NCI-H2081 treated with DMSO at 0.1 percent for 48 hours (cell line): ENCODE measurements at regions not wholly inside any gene's neighbourhood (a gene's known extent, or its start where the extent isn't known, plus 50 kb on each side); places are given as distances from the start of the nearest gene placed in this dataset.
"Not testable (repeated sequence)": the region's sequence is repeated elsewhere in the genome, so short reads cannot be mapped to it uniquely, and the experiment has no call there.

Experiments used
- DNase-seq: peaks from one replicate; lab custom pipeline; 2025; lab: John Stamatoyannopoulos, UW

DNA sequence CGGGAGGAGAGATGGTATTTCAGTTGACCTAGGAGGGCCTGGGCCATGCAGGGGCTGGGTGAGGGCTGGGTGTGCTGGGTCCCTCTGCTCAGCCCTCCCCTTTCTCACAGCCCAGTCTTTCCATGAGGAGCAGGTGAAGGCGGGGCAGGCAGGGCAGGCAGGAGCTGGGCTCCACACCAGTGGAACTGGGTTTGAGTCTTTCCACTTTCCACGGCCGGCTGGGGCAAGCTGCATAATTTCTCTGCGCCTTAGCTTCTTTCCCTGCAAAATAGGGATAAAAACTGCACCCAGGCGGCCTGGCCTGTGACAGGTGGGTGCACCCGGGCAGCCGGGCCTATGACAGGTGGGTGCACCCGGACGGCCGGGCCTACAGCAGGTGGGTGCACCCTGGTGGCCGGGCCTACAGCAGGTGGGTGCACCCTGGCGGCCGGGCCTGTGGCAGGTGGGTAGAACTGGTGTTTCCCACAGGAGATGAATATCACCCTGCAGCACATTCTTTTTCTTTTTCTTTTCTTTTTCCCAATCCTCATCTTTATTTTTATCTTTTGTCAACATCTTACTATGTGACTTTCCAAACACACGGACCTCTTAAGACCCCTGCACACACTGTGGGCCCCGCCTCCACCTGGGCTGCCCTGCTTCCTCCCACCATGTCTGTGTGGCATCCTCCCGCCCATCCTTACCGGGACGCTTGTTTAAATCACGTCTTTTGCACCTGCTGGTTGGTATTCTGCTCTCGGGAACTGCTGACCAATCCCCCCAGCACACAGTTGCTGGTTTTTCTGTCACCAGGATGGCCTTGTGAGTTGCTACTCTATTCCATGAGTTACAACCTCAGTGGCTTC is 111.3 kb downstream of the NPIPB11 start:
- not testable (repeated sequence) for DNase-seq

DNA sequence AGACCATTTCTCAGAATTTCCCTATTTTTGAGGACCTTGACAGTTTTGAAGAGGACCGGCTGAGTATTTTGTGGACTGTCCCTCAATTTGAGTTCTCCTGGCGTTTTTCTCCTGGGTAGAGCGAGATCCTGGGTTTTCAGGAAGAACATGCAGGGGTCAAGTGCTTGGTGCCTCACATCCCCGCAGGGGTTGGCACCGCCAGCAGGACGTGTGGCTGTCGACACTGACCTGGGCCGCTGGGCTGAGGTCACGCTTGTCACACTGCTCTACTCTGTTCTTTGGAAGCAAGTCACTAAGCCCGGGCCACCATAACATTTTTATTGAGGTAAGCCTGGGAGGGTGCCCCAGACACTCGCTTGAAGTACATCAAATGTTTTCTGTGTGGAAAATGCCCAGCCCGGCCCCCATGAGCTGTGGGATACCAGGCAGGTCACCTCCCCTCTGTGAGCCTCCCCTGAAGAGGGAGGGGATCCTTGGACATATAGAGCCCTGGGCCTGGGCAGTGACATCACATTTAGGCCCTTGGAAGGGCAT is 112.0 kb downstream of the NPIPB11 start:
- DNase-seq: not testable (repeated sequence)

DNA sequence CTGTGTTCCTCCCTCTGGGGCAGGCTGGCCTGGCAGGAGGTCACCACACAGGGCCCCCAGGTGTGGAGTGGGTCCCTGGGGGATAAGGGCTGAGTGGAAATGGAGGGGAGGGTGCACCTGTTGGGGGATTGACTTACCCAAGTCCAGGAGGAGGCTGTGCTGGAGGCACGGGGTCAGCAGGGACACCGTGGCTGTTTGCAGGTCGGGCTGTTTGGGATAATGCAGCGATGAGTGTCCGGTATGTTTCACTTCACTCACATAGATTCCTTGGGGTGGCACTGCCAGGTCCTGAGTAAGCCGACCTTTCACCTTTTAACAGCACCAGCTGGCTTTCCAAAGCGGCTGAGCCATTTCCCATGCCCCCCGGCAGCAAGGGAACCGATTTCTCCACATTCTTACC is 113.0 kb downstream of the NPIPB11 start:
- not testable (repeated sequence) for DNase-seq

DNA sequence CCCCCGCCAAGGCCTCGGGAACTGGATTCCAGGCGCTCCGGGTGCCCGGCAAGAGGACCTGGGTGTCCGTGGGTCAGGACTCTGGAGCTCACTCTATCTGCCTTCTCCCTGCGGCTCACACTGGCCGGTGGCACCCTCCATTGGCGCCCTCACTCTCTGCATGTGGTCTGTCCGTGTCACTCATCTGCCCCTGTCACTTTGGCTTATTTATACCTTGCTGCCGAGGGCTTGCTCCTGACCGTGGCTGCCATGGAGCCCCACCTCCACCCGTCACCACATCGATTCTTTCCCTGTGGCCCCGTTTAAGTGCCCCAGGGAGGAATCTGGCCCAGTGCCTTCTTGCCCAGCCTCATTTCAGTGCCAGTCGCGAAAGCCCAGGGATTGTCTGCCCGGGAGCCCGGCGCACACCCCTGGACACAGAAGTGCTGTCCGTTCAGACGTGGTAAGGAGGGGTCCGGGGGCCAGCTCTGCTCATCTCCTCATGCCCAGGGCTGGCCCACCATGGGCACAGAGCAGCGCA is 113.5 kb downstream of the NPIPB11 start:
- not testable (repeated sequence) for DNase-seq

GRCh38 chr16:29291329-29292271 is 114.9 kb downstream of the NPIPB11 start:
- DNase-seq: not testable (repeated sequence)

- no peak for DNase-seq
Measured at GRCh38 chr16:29290631-29291247, 115.8 kb downstream of the NPIPB11 start.

- DNase-seq: not testable (repeated sequence)
Measured at GRCh38 chr16:29289516-29290239, 116.8 kb downstream of the NPIPB11 start.

DNA sequence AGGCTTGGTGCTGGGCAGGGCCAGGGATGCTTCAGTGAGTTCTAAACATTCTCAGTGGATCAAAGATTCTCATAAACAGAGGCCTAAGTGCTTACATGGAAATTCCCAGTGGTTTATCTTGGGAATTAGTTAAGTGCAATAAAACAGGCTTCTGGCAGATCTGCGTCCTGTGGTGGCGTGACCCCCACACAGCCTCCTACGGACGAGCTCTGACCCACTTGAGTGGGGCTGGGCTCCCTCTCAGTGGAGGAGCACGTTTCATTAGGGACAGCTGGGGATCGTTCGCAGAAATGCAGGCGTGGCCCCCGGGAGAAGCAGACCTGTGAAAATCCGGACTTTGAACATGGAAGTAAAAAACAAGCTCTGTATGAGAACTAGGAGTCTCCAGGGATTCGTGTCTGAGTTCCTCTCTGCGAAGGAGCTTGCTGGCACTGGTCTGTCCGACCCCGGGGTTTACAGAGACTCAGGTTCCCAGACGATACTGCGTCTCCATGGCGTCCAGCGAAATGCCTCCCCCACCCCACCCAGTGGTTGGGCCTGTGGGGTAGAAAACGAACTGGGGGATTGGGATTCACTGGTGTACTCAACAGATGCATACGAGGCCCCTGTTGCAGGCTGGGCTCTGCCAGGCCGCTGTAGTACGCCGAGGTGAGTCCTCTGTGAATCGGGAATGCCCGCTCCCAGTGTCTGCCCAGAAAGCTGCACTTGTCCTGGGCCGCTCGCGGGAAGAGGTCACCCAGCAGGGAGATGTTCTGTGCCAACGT is 117.6 kb downstream of the NPIPB11 start:
- not testable (repeated sequence) for DNase-seq

GRCh38 chr16:29287871-29288535 is 118.5 kb downstream of the NPIPB11 start:
- DNase-seq: not testable (repeated sequence)

DNA sequence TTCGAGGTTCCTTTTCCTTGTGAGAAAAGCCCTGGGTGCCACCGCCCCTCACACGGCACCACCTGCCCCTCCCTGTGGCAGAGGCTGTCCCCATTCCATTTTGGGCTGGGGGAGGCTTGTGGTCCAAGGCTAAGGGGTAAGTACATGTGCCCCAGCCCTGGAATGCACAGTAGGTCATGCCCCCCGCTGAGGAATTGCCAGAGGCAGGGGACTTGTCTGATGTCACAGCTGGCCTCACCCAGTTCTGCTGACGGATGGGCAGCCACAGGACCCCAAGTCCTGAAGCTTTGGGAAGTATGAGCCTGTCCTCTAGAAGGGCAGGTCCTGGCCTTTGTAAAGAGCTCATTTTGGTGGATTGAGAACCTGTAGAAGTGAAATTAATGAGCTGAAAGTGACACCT is 119.3 kb downstream of the NPIPB11 start:
- DNase-seq: not testable (repeated sequence)

DNA sequence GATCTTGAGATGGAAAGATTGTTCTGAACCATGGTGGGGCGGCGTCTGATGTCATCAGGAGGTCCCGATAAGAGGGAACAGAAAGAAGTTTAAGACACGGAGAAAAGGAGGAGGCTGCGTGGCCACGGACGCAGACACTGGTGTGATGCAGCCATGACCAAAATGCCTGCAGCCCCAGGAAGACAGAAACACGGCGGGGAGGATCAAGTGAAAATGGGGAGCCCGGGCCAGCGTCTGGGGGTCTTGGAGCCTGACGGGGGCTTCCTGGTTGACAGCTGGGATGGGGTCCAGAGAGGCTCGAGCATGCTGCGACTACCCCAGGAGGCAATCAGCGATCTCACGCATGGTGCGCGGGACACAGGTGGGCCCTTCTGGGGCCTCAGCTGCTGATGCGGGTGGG is 119.7 kb downstream of the NPIPB11 start:
- not testable (repeated sequence) for DNase-seq

DNA sequence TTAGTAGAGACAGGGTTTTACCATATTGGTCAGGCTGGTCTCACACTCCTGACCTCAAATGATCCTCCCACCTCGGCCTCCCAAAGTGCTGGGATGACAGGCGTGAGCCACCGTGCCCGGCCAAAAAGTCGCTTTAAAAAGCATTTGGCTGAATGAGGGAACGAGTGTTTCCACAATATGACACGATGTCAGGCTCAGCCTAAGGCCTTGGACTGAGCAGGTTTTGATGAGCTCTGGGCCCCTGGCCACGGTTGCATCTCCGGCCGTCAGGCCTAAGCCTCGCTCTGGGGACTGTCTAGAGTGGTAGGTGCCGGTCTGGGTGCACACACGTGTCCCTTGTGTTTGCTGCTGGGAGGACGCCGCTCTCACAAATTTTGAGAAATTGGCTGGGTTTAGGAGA is 120.3 kb downstream of the NPIPB11 start:
- not testable (repeated sequence) for DNase-seq

- DNase-seq: not testable (repeated sequence)
Measured at GRCh38 chr16:29285151-29285885, 121.2 kb downstream of the NPIPB11 start.

- not testable (repeated sequence) for DNase-seq
Measured at GRCh38 chr16:29284723-29285122, 121.8 kb downstream of the NPIPB11 start.

DNA sequence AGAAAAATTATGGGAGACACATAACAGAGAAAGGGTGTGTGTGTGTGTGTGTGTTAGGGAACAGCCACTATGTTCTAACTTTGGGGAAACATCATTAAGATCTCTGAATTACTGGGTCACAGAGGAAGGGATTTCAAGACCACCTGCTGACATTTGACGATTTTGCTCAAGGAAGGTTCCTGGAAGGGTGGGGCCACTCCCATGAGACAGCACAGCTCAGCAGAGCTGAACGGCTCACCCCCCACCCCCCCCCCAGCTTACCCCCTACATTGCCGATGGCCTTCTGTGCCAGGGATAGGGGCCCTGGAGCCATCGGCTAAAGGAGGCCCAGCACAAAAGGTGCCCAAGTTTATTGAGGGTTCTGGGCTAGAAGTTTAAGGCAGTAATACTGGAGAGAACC is 122.4 kb downstream of the NPIPB11 start:
- DNase-seq: not testable (repeated sequence)

DNA sequence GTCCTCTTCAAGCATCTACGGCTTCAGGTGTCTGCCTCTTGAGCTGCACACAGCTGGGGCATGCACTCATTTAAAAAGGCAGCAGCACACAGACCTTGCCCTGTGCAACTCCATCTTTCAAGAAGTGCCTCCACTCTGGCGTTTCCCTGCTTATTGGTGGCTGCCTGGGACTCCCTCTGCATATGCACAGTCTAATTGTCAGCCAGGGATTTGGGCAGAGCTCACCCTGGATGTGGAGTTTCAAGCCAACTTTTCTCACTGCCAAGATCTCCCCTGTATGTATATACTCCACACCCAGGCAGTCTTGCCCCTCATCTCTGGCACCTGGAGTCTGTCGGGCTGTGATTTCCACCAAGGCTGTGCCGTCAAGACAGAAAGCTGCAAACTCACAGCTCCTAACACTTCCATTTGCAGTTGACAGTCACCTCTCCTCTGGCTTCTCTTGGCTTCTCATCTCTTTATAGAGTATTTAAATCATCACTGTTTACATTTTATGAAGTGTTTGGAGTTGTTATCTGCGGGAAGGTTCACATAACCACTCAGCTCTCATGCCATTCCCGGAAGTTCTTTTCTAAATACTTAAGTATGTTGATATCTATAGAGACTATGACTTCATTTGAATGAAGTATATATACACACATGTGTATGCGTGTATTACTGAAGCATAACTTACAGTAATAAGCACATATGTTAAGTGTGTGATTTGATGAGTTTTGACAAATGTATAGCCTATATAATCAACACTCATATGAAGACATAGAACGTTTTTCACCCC is 128.2 kb downstream of the NPIPB11 start:
- not testable (repeated sequence) for DNase-seq

DNA sequence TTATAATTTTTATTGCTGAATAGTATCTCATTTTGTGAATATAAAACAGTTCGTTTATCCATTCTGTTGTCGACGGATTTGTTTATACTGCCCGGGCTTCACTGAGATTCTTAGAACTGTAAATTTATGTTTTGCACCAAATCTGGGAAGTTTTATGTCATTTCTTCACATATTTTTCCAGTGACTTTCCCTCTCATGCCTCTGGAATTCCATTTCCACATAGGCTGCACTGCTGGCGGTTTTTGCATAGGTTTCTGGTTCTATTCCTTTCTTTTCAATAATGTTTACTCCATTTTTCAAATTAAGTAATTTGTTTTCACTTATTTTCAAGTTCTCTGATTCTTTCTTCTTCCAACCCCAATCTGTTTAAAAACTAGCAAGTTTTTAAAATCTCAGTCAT is 130.1 kb downstream of the NPIPB11 start:
- DNase-seq: not testable (repeated sequence)
